ENCODE measurements at regions not wholly inside any gene's neighbourhood (a gene's known extent, or its start where the extent isn't known, plus 50 kb on each side); places are given as distances from the start of the nearest gene placed in this dataset.

DNA sequence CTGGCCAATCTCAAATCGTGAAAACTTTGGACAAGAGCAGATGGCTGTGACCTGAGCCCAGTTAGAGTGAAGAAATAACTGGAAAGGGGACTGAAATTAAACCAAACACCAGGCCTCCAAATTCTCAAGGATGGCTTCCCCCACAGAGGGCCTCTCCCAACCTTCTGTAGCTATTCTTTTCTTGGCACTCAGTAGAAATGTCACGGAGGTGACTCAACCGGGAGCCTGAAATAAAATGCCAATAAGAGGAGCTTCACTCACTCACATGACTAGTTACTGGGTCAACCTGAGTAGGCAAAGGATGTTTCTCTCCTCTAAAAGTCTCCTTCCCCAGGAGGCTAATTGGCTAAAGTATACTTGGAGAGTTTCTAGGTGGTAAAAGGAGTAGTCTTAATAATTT, 230.7 kb downstream of the MAF start (continued):
- TF ChIP-seq SALL2 (tag by site-specific recombination; IDR thresholded peaks at IDR 0.05; ENCODE audit: borderline replicate concordance) (no peak), KLF16 (tag by site-specific recombination; IDR thresholded peaks at IDR 0.05) (no peak), ZNF629 (tag by site-specific recombination; IDR thresholded peaks at IDR 0.05) (no peak), ZNF214 (tag by site-specific recombination; IDR thresholded peaks at IDR 0.05; ENCODE audit: borderline replicate concordance) (no peak)

DNA sequence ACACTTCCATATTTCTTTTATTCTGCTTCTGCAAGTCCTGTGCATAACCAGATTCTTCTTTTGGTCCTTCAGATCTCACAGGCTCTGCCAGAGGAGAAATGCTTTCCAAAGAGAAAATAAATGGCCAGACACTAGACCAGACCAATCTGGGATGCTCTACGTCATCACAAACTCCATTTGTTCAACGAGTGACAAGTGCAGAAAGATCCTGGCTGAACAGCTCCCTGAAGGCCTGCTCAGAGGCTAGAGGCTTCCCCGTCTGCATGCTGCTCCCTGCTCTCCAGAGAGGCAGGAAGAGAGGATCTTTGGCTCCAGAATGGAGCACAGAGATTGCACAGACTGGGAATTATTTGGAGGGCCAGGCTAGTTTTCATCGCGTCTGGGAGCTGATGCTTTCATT, 232.7 kb downstream of the MAF start:
- TF ChIP-seq, protein P1, sequence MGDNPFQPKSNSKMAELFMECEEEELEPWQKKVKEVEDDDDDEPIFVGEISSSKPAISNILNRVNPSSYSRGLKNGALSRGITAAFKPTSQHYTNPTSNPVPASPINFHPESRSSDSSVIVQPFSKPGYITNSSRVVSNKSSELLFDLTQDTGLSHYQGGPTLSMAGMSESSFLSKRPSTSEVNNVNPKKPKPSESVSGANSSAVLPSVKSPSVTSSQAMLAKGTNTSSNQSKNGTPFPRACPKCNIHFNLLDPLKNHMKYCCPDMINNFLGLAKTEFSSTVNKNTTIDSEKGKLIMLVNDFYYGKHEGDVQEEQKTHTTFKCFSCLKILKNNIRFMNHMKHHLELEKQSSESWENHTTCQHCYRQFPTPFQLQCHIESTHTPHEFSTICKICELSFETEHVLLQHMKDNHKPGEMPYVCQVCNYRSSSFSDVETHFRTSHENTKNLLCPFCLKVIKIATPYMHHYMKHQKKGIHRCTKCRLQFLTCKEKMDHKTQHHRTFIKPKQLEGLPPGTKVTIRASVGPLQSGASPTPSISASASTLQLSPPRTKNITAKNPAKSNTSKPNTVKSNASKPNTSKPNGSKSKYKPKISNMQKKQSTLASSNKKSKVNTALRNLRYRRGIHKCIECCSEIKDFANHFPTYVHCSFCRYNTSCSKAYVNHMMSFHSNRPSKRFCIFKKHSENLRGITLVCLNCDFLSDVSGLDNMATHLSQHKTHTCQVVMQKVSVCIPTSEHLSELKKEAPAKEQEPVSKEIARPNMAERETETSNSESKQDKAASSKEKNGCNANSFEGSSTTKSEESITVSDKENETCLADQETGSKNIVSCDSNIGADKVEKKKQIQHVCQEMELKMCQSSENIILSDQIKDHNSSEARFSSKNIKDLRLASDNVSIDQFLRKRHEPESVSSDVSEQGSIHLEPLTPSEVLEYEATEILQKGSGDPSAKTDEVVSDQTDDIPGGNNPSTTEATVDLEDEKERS (tag by site-specific recombination; IDR thresholded peaks at IDR 0.05): no peak
- TF ChIP-seq ZBTB7A (tag by site-specific recombination; IDR thresholded peaks at IDR 0.05; ENCODE audit: low read depth) (no peak), KLF8 (tag by site-specific recombination; IDR thresholded peaks at IDR 0.05) (no peak), ZNF561 (tag by site-specific recombination; IDR thresholded peaks at IDR 0.05; ENCODE audit: borderline replicate concordance) (no peak), ZNF16 (tag by site-specific recombination; IDR thresholded peaks at IDR 0.05; ENCODE audit: low read depth) (no peak), ZNF10 (tag by site-specific recombination; IDR thresholded peaks at IDR 0.05) (no peak), ZNF658 (tag by site-specific recombination; IDR thresholded peaks at IDR 0.05) (no peak), ZNF350 (tag by site-specific recombination; IDR thresholded peaks at IDR 0.05) (no peak), OVOL3 (tag by site-specific recombination; IDR thresholded peaks at IDR 0.05) (no peak), ZNF146 (tag by site-specific recombination; IDR thresholded peaks at IDR 0.05) (no peak)
- TF ChIP-seq, protein P2, sequence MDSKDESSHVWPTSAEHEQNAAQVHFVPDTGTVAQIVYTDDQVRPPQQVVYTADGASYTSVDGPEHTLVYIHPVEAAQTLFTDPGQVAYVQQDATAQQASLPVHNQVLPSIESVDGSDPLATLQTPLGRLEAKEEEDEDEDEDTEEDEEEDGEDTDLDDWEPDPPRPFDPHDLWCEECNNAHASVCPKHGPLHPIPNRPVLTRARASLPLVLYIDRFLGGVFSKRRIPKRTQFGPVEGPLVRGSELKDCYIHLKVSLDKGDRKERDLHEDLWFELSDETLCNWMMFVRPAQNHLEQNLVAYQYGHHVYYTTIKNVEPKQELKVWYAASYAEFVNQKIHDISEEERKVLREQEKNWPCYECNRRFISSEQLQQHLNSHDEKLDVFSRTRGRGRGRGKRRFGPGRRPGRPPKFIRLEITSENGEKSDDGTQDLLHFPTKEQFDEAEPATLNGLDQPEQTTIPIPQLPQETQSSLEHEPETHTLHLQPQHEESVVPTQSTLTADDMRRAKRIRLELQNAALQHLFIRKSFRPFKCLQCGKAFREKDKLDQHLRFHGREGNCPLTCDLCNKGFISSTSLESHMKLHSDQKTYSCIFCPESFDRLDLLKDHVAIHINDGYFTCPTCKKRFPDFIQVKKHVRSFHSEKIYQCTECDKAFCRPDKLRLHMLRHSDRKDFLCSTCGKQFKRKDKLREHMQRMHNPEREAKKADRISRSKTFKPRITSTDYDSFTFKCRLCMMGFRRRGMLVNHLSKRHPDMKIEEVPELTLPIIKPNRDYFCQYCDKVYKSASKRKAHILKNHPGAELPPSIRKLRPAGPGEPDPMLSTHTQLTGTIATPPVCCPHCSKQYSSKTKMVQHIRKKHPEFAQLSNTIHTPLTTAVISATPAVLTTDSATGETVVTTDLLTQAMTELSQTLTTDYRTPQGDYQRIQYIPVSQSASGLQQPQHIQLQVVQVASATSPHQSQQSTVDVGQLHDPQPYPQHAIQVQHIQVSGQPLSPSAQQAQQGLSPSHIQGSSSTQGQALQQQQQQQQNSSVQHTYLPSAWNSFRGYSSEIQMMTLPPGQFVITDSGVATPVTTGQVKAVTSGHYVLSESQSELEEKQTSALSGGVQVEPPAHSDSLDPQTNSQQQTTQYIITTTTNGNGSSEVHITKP (tag by site-specific recombination; IDR thresholded peaks at IDR 0.05): no peak
- TF ChIP-seq, protein P3, sequence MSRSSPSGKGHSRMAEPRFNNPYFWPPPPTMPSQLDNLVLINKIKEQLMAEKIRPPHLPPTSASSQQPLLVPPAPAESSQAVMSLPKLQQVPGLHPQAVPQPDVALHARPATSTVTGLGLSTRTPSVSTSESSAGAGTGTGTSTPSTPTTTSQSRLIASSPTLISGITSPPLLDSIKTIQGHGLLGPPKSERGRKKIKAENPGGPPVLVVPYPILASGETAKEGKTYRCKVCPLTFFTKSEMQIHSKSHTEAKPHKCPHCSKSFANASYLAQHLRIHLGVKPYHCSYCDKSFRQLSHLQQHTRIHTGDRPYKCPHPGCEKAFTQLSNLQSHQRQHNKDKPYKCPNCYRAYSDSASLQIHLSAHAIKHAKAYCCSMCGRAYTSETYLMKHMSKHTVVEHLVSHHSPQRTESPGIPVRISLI (tag by site-specific recombination; IDR thresholded peaks at IDR 0.05): no peak
- TF ChIP-seq, protein P4, sequence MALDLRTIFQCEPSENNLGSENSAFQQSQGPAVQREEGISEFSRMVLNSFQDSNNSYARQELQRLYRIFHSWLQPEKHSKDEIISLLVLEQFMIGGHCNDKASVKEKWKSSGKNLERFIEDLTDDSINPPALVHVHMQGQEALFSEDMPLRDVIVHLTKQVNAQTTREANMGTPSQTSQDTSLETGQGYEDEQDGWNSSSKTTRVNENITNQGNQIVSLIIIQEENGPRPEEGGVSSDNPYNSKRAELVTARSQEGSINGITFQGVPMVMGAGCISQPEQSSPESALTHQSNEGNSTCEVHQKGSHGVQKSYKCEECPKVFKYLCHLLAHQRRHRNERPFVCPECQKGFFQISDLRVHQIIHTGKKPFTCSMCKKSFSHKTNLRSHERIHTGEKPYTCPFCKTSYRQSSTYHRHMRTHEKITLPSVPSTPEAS (tag by site-specific recombination; IDR thresholded peaks at IDR 0.05): no peak
- TF ChIP-seq, protein P5, sequence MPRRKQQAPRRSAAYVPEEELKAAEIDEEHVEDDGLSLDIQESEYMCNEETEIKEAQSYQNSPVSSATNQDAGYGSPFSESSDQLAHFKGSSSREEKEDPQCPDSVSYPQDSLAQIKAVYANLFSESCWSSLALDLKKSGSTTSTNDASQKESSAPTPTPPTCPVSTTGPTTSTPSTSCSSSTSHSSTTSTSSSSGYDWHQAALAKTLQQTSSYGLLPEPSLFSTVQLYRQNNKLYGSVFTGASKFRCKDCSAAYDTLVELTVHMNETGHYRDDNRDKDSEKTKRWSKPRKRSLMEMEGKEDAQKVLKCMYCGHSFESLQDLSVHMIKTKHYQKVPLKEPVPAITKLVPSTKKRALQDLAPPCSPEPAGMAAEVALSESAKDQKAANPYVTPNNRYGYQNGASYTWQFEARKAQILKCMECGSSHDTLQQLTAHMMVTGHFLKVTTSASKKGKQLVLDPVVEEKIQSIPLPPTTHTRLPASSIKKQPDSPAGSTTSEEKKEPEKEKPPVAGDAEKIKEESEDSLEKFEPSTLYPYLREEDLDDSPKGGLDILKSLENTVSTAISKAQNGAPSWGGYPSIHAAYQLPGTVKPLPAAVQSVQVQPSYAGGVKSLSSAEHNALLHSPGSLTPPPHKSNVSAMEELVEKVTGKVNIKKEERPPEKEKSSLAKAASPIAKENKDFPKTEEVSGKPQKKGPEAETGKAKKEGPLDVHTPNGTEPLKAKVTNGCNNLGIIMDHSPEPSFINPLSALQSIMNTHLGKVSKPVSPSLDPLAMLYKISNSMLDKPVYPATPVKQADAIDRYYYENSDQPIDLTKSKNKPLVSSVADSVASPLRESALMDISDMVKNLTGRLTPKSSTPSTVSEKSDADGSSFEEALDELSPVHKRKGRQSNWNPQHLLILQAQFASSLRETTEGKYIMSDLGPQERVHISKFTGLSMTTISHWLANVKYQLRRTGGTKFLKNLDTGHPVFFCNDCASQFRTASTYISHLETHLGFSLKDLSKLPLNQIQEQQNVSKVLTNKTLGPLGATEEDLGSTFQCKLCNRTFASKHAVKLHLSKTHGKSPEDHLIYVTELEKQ (tag by site-specific recombination; IDR thresholded peaks at IDR 0.05; ENCODE audit: borderline replicate concordance): no peak
- TF ChIP-seq, protein P6, sequence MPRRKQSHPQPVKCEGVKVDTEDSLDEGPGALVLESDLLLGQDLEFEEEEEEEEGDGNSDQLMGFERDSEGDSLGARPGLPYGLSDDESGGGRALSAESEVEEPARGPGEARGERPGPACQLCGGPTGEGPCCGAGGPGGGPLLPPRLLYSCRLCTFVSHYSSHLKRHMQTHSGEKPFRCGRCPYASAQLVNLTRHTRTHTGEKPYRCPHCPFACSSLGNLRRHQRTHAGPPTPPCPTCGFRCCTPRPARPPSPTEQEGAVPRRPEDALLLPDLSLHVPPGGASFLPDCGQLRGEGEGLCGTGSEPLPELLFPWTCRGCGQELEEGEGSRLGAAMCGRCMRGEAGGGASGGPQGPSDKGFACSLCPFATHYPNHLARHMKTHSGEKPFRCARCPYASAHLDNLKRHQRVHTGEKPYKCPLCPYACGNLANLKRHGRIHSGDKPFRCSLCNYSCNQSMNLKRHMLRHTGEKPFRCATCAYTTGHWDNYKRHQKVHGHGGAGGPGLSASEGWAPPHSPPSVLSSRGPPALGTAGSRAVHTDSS (tag by site-specific recombination; IDR thresholded peaks at IDR 0.05): no peak
- H3K27ac ChIP-seq (ENCODE audit: extremely low read depth, low read depth, low read length): no peak overlapping the region
- no peaks in the 10 kb centered on the region for H3K9me3 ChIP-seq (ENCODE audit: control insufficient read depth, insufficient read depth, low read depth, low read length)
- H3K4me3 ChIP-seq (ENCODE audit: low read depth, low read length): no peak overlapping the region
- no peaks in the 10 kb centered on the region for H3K4me1 ChIP-seq (ENCODE audit: control insufficient read depth, insufficient read depth, low read length)
- ChIA-PET CTCF (no interaction called here), POLR2A (no interaction called here)
- no peaks in the 10 kb centered on the region for H3K36me3 ChIP-seq (ENCODE audit: control insufficient read depth in 2 of 2, insufficient read depth in 1 of 2, low read length in 2 of 2)

All from HEK293 (cell line).